Activated naive CD4-positive, alpha-beta T cell treated with anti-CD3 and anti-CD28 coated beads, Interleukin-2, amount 50 U/mL, for 72 hours (primary cell): ENCODE measurements at regions not wholly inside any gene's neighbourhood (a gene's known extent, or its start where the extent isn't known, plus 50 kb on each side); places are given as distances from the start of the nearest gene placed in this dataset.
A peak's percentile ranks its signal among the peaks of the same experiment; 100 is the strongest.

Experiments used
- ATAC-seq, 2 donors: fragments of 150-1000 bp; cut with Tn5 transposase; 2 replicates each; pipeline ENCODE4 v1.10.0; 2021; ENCODE audit warnings: mild to moderate bottlenecking in 2 of 2, moderate library complexity in 2 of 2
- DNase-seq, 2 donors: peaks; one replicate each; pipeline ENCODE4 v3.0.0; 2021 to 2022; ENCODE audit warnings: low spot score in 2 of 2
- H3K27ac Mint-ChIP-seq, 2 donors: one replicate each; pipeline ENCODE4 v1.8.0; 2022; ENCODE audit warnings: mild to moderate bottlenecking in 2 of 2, mixed read lengths in 2 of 2
- H3K36me3 Mint-ChIP-seq, 2 donors: one replicate each; pipeline ENCODE4 v1.8.0; 2022; ENCODE audit warnings: mixed read lengths in 2 of 2
- H3K9me3 Mint-ChIP-seq, 2 donors: one replicate each; pipeline ENCODE4 v1.8.0; 2022; ENCODE audit warnings: mixed read lengths in 2 of 2

DNA sequence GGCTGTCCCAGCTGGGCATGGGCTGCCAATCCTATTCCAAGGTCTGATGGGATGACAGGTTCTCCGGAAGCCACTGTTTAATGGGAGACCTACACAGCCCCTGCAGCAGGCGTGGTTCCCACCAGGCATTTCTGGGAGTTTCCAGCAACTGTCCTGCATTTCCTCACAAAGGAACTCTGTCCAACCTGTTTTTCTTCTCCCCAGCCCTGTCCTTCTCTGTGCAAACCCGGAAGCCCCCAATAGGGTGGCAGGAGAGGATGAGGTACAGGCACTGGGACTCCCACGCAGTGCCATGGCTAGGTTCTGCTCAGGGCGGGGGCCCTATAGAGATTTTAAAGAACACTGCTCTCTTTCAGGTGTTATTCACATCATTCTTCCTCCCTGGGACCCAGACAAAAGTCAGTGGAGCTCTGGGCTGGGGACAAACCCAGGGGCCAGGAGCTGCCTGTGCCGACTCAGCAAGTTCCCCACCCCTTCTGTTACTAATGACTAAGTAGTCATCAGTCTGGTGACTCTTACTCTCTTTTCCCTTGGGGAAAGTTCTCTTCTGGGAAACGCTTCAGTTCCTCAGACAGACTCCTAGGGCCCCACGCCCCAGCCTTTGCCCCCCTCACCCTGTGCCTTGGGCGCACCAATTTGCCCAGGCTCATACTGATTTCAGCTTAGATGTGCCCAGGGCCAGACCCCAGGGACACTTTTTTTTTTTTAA, 97.7 kb downstream of the CD47 start:
- Mint-ChIP-seq H3K27ac (peak overlapping the region in 1 of 2 donors; percentile 45), H3K36me3 (no peaks in the 10 kb centered on the region), H3K9me3 (peaks cover 0 to 9% of the 10 kb centered on the region in 2 donors)
- ATAC-seq = no peak
- DNase-seq = no peak

DNA sequence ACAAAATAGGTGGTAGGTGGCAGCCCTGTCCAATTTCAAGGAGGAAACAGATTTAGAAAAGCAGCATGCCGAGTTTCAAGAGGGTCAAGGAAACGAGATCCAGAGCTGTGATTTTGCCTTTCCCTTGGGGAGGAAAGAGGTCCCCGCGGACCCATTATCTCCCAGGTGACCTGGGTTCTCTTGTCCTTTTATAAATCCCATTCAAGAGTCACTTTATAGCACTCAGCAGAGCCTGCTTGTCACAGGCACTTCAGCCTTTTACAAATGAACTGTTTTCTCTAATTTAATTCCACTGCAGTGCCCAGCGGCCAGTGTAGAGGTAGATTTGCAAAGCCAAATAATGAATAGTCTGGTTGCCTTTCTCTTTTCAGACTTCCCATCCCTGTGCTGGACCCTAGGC, 99.9 kb downstream of the CD47 start:
- ATAC-seq = no peak
- no peak for DNase-seq
- Mint-ChIP-seq H3K36me3 (no peaks in the 10 kb centered on the region), H3K27ac (no peak overlapping the region), H3K9me3 (peaks cover 0 to 3% of the 10 kb centered on the region in 2 donors)

DNA sequence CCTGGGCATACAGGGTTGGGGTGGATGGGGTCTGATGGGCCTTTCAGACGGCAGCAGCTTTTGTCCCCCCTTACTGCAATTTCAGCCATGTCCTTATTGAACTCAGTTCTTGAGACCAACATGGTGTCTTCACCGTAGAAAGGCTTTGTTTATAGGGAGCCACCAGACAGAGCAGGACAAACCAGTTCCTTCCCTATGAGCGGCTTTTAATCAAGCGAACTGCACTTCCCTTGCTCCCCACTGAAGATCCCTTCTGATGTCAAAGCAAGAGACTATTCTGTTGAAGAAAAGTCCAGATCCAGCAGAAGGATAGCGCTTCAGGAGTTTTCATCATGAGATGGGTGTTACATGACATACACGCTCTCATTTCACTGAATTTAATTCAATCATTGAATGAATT, 100.4 kb downstream of the CD47 start:
- Mint-ChIP-seq H3K27ac (no peak overlapping the region), H3K36me3 (no peaks in the 10 kb centered on the region), H3K9me3 (no peaks in the 10 kb centered on the region)
- ATAC-seq = no peak
- no peak for DNase-seq

DNA sequence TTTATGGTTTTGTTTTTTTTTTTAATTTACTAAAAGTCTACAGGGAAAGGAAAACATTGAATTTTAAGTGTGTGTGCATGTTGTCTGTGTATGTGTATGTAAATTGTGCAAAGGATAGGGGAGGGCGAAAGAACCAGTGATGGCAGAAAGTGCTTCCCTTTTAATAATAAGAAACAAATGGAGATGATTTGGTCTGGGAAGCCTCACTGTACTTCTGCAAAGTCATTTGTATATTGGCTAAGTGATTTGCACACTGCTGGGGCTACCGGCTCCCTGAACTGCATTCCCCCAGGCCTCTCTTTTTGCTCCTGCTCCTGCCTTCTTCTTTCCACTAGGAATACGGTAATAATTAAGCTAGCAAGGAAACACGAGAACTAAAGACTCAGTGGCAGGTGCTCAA, 101.2 kb downstream of the CD47 start:
- Mint-ChIP-seq H3K36me3 (no peaks in the 10 kb centered on the region), H3K9me3 (no peaks in the 10 kb centered on the region), H3K27ac (no peak overlapping the region)
- ATAC-seq (no peak), DNase-seq (no peak)

DNA sequence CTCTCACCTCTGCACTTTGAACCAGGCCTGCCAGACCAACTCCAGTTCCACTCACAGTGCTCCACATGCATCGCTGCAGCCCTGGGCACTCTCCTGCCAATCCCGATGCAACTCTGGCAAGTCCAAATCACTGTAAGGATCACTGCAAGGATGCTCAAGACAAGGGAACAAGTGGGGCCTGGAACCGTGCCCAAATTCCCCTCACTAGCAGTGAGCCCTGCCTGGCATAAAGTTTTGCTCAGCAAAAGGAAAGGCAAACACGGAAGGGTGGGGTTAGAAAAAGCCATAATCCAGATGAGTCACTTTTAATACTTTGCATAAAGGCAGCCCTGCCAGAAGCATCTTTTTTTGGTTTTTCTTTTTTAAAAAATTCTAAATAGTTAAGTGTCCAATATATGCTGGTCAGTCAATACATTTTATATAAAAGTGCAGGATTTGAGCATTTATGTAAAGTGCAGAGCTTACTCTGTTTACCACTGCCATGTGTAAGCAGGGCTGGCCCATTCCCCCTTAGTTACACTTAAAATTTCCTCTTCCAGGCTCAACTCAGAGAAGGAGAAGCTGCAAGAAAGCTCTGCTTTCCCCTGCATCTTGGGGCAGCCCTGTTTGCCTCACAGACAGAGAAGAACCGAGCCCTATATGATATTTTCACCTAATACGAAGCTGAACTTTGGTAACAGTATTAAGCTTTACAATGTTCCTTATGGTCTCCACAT, 102.2 kb downstream of the CD47 start:
- ATAC-seq = no peak
- Mint-ChIP-seq H3K36me3 (no peaks in the 10 kb centered on the region), H3K27ac (no peak overlapping the region), H3K9me3 (no peaks in the 10 kb centered on the region)
- DNase-seq = no peak

DNA sequence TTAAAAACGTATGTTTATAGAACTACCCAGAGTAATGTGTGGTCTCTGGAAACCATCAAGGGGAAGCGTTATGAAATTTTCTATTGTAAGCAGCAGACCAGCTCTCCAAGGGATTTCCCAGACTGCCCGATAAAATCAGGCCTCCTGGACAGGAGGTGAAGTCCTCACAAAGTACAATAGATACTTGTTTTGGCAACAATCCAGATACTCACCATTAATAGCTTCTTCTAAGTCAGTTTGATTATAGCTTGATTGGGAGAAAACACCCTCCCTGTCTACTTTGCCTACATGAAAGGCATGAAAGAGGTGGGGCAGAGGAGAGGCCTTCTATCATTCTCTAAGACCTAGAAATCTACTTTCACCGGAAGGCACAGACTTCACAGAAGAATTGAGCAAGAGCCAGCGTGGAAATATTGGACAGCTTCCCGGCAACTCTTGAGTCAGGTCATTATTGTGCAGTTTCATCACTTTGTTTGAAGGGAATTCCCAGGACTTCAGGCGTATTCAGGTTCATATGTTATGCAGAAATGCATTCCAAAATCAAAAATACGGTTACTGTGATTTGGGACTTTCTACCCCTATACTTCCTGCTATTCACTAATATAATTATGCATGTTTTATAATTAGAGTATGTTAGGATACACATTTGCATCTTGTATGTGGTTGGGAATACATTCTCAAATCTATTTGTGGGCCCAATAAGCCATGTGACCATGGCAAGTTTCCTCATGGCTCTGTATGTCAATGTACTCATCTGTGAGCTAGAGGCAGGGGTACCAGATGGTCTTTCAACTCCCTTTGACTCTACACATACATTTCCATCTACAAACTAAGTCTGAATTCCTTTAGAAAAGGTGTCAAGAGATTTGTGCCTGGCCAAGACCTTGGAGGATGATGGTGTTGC, 103.5 kb downstream of the CD47 start:
- DNase-seq = no peak
- Mint-ChIP-seq H3K9me3 (no peaks in the 10 kb centered on the region), H3K36me3 (no peaks in the 10 kb centered on the region), H3K27ac (no peak overlapping the region)
- no peak for ATAC-seq

DNA sequence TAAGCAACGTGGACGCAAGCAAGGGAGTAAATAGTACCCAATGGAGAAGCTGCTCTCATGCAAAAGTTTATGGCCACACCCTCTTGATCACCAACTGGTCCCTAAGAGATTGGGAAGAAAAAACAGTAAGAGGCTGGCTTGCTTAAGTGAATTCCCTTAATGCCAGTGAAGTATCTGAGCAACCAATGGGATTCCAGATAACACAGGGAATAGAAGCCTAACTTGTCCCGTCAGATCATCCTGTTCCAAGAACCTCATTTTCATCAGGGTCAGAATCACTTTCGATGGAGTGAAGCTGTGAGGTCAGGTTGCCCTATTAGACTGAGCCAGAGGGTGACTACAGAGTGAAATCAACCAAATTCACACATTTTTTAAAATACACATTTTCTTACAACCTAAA, 104.3 kb downstream of the CD47 start:
- Mint-ChIP-seq H3K27ac (no peak overlapping the region), H3K36me3 (no peaks in the 10 kb centered on the region), H3K9me3 (no peaks in the 10 kb centered on the region)
- no peak for DNase-seq
- ATAC-seq = no peak

DNA sequence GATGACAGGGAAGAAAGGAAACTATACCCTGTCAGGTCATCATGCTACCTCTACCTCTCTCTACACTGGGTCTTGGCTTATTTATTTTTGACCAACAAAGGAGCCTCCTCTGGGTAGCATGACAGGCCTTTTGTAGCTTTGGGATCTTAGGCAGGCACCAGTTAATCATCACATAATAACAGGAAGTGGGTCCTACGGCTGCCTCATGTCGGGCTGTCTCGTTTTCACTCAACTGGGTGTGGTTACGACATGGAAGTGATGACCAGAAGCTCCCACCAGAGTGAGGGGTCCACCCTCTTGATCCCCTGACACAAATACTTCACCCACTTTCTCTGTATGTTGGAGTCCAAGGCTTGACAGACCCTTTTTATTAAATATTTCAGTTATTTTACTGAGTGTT, 105.3 kb downstream of the CD47 start:
- peak overlapping the region; percentile 45 to 58 for H3K27ac Mint-ChIP-seq
- no peaks in the 10 kb centered on the region for H3K9me3 Mint-ChIP-seq
- H3K36me3 Mint-ChIP-seq = no peaks in the 10 kb centered on the region
- DNase-seq (peak in 1 of 2 donors; percentile 14), ATAC-seq (peak; percentile 81 to 93)

DNA sequence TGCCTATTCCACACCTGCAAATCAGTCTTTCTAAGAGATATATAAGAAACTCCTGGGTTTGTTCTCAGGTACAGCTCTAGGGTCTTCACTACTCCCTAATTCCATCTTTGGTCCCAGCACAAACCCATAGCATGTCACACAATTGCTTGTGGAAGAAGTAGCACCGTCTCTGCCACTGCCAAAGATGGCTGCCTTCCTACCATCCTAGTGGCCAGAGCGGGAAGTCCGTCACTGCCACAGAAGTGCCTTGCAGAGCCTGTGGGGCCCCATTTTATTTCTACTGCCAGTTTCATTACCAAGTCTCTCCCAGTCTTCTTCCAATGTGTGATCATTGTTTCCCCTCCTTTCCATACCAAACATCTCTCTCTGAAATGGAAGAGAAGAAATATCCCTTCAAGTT, 107.6 kb downstream of the CD47 start:
- Mint-ChIP-seq H3K36me3 (no peaks in the 10 kb centered on the region), H3K9me3 (peaks cover 0 to 5% of the 10 kb centered on the region in 2 donors), H3K27ac (no peak overlapping the region)
- DNase-seq (no peak), ATAC-seq (no peak)

DNA sequence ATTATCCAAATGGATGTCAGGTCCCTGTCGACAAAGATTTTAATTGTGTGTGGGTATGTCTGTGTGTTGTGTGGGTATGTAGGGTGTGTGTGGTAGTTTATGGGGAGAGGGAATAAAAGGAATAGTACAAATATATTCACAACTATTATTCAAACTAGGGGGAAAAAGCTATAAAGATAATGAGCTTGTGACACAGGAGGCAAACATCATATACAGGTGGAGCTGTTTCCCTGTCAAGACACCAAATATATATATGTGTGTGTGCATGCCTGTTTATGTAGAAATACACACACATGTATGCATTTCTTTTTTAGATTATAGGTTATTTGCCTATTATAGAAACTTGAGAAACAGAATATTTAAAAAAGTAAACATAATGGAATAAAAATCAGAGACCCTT, 108.7 kb downstream of the CD47 start:
- H3K36me3 Mint-ChIP-seq = no peaks in the 10 kb centered on the region
- no peak for ATAC-seq
- DNase-seq = no peak
- peaks cover 0 to 5% of the 10 kb centered on the region in 2 donors for H3K9me3 Mint-ChIP-seq
- no peak overlapping the region for H3K27ac Mint-ChIP-seq

DNA sequence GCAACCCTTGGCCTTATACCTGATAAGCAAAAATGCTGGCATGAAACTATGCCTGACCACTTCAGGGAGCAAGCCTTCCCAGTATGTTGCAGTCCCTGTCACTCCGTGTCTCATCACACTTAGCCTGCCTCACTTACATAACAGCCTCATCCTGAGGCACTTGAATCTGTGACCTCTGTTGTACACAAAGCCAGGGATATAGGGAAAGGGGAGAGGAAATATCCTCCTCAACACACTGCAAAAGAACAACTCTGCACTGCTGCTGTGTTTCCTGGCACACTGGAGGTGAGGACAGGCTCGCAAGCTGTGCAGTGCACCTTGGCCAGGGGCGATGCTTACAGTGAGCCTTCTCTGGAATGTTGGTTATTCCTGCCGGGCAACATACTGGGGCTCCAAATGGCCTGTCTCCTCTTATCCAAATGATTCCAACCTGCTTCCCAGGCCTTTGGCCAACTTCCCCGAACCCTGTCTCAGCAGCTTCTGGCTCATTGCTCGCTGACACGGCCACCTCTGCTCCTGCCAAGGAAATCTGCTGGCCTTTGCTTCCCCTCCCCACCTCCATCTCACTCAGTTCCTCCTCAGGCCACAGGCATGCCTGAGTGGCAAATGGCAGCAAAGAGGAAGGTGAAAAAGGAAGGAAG, 109.2 kb downstream of the CD47 start:
- DNase-seq (no peak), ATAC-seq (no peak)
- Mint-ChIP-seq H3K9me3 (peaks cover 0 to 5% of the 10 kb centered on the region in 2 donors), H3K27ac (no peak overlapping the region), H3K36me3 (no peaks in the 10 kb centered on the region)

DNA sequence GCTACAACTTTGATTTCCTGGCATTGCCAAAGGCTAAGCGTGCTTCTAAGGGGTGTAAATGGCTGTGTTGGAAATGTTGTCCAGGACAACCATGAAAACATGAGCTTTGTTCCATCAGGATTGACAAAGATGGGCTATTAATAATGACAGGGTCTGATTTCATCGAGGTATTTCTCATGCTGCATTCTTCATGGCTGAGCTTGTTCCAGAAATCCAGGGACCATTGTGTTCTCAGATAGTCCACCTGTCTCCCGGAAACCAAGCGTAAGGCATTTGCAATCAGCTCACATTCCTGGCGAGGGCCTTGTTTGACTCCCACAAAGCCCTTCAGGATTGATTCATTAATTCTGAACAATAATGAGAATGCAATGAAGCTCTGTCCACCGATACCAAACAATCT, 111.3 kb downstream of the CD47 start:
- Mint-ChIP-seq H3K36me3 (no peaks in the 10 kb centered on the region), H3K9me3 (peaks cover 0 to 5% of the 10 kb centered on the region in 2 donors), H3K27ac (no peak overlapping the region)
- DNase-seq (no peak), ATAC-seq (no peak)

DNA sequence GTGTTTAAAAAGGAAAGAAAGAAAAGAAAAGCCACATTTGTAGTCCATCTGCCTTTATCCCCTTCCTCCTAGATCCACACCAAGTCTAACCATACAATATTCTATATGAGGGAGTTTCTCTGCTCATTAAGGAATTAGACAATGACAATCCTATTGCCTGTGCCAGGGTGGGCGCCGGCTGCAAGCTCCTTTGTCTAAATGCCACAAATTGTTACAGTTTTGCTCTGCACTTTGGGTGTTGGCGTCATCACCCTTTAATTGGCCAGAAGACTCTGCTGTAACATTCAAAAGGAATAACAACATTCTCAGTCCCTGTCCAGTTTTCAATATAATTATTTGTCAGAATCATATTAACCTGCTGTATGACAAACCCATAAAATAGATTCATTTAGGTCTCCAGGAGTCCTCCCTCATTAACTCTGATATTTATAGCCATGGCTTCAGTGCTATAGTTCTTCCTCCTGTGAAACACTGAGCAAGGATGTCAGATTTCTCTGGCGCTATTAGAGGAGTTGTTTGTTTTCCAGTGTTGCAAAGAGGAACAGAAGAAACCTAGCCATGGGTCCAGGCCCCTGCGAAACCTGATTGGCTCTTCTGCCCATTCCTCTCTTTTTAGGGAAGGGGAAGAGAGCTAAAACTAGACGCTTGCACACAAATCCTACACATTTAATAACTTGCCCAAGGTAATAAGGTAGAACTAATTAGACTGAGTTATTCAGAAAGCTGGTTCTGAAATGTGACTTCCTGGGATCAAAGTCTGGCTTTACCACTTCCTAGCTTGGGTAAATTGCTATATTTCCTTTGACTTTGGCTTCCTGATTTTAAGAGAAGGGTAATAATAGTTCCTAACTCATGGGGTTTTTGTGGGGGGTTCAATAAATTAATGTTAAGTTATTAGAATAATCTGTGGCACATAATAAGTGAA, 112.4 kb downstream of the CD47 start:
- H3K27ac Mint-ChIP-seq = peak overlapping the region in 1 of 2 donors; percentile 17
- DNase-seq (no peak), ATAC-seq (peak in 1 of 2 donors; percentile 18)
- H3K9me3 Mint-ChIP-seq = peaks cover 0 to 5% of the 10 kb centered on the region in 2 donors
- H3K36me3 Mint-ChIP-seq = no peaks in the 10 kb centered on the region

DNA sequence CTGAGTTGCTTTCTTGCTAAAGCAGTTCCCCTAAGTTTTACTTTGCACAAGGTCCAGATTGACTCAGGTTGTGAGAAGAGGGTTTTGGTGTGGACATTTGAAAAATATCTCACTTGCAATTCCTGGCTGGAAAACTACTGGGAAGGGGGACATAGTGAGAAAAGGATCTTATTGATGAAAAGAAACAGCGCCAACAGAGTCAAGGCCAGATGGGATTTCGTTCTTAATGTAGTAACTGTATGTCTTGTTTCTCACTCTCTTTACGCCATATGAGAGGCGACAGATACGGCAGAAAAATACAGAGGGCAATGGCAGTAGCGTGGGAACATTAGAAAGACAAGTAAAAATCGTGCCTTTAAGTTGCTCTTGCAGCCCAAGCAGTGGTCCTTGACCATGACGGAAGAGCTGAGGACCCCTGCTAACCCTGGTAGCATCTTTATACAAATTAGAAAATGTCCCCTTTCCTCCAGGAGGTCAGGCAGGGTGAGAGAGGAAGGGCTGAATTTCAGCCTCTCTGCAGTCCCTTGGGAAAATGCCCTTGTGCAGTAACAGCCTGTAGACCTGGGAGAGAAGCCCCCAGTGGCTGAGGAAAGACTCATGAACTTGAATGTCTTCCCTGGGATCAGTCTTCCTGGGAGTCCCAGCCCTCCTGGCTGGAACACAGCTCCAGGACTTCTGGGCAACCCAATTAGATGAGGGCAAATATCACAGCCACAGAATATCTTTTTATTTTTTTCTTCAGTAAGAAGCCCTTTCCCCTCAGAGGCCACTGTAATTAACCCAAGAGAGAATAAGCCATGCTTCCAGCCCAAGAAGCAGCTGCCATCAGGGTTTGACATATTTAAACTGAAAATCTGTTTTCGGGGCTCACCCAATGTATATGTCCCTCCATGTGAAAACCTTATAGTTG, 113.4 kb downstream of the CD47 start:
- DNase-seq (no peak), ATAC-seq (no peak)
- H3K9me3 Mint-ChIP-seq = peaks cover 0 to 5% of the 10 kb centered on the region in 2 donors
- no peaks in the 10 kb centered on the region for H3K36me3 Mint-ChIP-seq
- H3K27ac Mint-ChIP-seq = no peak overlapping the region

DNA sequence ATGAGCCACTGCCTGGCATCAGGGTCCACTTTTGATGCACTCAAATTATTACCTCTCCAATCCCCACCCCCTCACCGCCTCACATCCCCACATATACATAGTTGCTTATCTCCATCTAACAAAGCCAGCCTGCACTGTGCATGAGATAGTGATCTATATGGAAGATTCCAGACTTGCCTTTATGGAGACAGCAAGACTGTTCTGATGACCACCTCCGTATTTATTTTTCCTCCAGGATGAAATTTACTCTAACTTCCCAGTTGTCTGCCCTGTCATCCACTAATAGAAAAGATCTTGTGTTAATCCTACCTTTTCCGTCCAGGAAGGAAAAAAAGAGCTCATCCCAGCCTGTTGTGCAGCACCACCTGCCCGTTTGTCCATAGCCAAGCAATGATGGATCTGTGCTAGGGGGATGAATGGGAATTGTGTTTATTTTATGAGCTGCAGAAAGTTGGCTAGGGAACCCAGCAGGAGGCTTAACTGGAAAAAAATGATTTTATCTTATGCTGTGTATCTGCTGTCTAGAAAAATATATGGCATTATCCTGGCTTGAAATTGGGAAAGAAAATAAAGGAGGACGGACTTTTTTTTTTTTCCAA, 114.5 kb downstream of the CD47 start:
- H3K27ac Mint-ChIP-seq = no peak overlapping the region

More for the DNA sequence above, 114.5 kb downstream of the CD47 start:
- ATAC-seq (no peak), DNase-seq (no peak)
- Mint-ChIP-seq H3K9me3 (peaks cover 0 to 9% of the 10 kb centered on the region in 2 donors), H3K36me3 (no peaks in the 10 kb centered on the region)
